Epidermal melanocyte (primary cell): ENCODE measurements at regions not wholly inside any gene's neighbourhood (a gene's known extent, or its start where the extent isn't known, plus 50 kb on each side); places are given as distances from the start of the nearest gene placed in this dataset.

Experiments
- DNase-seq: peaks from one replicate; pipeline ENCODE4 v3.0.0; 2011; ENCODE audit warnings: low spot score; ENCODE audit not compliant: insufficient read length

DNA sequence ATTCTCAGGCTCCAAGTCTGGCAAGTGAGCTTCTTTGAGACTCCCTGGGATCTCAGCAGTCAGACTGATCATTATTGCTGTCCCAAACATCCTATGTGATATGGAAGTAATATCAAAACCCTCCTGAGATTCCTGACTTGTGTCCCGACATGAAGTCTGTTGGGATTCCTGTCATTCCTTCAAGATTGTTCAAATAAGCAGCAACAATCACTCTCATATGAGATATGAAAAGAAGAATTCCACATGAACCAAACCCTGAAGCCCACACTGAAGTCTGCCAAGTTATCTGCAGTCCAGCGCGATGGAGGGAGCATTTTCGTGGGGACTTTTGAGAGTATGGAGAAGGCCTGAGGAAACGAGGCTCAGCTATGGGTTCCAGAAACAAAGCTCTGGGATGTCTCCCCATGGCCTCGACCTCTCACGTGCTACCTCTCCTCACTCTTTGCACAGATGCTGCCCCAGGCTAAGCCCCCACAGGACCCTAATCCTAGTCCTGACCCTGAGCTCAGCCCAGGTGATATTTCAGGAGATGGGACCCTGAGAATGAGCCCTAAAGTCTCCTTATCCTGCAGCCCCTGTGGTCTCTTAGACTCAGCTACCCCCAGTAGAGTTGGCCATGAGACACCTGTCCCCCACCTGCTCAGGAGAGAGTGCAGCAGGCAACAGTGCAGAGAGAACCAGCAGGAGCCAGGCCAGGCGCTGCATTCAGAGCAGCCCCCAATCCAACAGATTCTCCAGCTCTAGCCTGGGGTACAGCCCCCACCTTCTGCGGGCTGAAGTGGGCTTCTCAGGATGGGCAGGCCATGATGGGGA lies 100.2 kb downstream of the GGTLC2 start:
- DNase-seq: no peak

DNA sequence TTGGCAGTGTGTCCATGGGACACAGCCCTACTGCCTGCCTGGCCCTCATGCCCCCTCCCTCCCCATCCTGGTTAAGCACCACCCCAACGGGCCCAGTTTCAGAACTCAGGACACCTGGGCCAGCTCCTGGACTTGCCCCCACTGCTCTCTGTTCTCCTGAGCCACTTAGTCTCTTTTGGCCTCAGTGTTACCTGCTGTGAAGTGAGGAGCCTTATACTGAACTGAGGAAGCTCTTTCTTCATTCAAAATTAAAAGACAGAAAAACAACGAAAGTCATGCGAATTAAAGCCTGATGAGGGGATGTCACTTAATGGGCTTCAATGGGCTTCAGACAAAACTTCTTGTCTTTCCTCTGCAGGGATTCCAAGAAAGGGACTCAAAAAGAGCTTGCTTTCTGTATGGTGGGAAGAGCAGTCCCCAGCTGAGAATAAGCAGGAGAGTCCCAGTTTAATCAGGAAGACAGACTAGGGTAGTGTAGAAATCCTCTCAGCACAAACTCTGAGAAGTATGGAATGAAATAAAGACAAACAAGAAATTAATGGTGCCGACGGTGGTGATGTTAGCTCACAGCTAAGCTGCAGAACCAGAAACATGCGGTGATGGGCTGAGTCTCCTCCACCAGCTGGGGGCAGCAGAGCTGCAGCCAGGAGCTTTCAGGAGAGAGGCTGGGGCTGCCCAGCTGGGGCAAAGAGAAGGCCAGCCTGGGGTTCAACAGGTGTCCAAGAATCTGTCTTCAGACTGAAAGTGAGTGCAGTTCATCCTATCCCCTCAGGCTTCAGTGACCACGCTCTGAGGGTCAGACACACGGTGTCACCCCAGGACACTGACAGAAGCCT lies 101.0 kb downstream of the GGTLC2 start:
- no peak for DNase-seq

GRCh38 chr22:22746061-22746962 lies 101.9 kb downstream of the GGTLC2 start:
- DNase-seq: no peak

DNA sequence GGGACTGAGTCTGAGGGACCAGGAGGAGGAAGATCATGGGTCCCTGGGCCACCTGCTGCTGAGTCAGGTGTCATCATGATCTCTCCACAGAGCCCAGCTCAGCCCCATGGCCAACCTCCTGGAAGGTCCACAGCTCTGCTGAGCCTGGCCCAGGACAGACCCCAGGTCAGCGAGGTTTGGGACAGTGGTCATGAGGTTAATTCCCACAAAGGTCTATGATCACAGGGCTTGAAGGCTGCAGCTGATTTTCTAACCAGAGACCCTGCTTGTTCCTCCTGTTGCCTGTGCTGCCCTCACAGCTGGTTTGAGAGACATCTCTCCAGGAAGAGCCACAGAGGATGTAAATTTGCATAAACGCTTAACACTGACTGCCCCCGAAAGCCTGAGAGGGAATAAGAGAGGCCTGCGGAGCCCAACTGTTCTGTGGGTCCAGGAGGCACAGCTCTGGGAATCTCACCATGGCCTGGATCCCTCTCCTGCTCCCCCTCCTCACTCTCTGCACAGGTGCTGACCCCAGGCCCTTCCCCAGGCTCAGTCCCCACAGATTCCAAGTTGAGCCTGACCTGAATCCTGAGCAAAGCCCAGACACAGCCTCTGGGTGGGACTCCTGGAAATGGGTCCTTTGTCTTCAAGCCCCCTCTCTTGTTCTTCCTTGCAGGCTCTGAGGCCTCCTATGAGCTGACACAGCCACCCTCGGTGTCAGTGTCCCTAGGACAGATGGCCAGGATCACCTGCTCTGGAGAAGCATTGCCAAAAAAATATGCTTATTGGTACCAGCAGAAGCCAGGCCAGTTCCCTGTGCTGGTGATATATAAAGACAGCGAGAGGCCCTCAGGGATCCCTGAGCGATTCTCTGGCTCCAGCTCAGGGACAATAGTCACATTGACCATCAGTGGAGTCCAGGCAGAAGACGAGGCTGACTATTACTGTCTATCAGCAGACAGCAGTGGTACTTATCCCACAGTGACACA lies 102.8 kb downstream of the GGTLC2 start:
- no peak for DNase-seq

GRCh38 chr22:22748297-22748743 lies 103.9 kb downstream of the GGTLC2 start:
- peak; percentile 37 for DNase-seq

GRCh38 chr22:22748756-22749155 lies 104.3 kb downstream of the GGTLC2 start:
- DNase-seq: no peak

DNA sequence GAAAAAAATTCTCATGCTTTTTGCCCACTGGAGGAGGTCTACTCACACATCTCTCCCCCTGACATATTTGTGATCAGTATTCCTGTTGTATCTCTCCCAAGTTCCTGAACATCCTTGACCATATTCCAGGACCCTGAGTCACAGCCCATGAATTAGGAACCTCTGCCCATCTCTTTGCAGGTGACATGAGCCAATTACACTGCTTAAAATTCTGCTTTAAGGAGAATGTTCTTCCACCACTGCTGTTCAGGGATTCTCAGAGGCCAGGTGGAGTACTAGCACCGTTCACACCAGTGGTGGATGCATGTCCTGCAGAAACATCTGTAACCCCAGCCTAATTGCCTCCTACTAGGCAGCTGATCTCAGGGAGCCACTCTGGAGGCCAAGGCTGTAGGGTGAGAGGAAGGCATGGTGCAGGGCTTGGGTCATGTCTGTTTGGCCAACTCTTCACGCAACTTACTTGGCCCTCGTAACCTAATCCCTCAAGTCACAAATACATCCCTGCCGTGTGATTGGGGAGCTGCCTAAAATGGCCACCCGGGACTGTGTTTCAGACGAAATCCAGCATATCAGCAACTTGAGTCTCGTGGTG lies 104.8 kb downstream of the GGTLC2 start:
- DNase-seq: no peak

GRCh38 chr22:22750335-22751042 lies 106.1 kb downstream of the GGTLC2 start:
- DNase-seq: no peak

DNA sequence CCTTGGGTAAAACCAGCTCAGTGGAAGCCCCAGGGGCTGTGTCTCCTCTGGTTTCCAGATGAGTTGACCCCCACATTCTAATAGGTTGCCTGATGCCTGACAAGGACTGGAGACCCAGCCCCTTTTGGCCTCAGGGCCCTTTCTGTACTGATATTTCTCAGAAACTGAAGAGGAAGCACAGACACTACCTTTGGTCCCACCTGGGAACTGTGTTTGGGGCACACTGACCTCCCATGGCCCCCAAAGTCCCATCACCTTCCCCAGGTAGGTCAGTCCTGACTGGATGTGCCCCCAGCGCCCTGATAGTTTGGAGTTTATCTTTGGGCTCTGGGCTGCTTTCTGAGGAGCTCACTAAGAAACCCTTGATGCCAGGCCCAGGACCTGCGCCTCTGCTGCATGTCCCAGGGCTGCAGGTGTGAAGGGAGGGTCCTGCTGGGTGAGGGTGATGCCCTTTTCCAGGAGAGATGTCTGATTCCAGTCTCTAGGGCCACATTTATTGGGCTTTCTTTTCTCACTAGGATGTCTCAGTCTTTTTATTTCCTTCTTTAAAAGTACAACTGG lies 106.7 kb downstream of the GGTLC2 start:
- no peak for DNase-seq

DNA sequence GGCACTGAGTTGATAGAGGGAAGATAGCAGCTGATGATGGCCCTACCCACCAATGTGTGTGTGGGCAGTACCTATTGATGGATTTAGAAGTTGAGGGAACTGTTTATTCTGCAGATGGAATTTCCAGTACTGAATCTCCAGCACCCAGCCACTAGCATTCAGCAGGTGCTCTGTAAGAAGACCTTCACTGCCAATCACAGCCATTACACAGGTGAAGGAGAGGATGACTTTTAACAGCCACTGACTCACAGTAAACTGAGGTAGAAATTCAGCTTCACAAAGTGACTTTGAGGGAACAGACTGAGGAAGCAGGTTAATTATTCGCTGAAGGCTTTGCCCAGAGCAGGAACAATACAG lies 107.8 kb downstream of the GGTLC2 start:
- no peak for DNase-seq

- no peak for DNase-seq
Observed at GRCh38 chr22:22752556-22753477, 108.4 kb downstream of the GGTLC2 start.

DNA sequence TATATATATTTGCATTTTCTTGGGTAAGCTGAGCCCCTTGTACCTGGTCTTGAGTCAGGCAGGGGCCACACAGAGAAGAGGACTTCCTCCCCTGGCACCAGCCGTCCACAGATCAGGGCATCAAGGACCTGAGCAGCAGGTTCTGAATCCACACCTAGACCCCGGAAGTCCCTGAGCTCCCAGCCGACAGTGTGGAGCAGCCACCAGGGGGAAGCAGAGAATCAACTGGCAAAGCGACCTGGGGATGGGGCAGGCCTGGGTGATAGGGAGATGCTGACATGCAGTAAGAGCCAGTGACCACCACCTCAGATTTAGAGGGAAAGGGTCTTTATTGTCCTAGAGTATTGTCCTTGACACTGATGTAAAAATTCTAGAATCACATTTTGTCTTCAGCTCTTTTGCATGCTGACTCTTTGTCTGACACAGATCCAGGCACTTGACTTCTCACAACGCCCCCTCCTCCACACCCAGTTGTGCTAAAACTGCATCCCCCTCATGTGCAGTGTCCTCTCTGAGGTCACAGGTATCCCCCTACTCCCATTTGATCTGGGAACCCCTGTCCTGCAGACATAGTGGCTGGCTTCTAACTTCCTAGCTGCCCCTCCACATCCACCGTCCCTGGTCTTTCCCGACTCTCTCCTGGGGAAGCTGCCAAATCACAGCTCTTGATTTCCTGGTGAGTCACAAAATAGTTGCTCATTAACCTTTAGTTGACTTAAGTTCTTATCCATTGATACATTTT lies 109.3 kb downstream of the GGTLC2 start:
- no peak for DNase-seq

DNA sequence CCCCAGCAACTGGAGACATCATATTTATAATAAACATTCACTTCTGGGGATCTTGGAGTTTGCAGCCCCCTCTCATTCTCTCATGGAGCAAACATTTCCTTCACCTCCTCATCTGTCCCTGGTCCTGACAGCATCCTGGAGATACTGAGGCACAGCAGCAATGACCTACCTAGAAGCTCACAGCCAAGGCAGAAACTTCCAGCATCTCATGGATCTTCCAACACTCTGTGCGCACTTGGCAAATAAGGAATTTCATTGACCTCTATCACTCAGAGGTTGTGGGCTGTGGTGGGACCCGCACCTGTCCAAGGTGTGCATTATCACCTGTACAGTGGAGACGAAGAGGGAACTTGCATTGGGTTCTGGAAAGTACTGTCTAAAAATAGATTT lies 109.8 kb downstream of the GGTLC2 start:
- DNase-seq: no peak

GRCh38 chr22:22754961-22755777 lies 110.8 kb downstream of the GGTLC2 start:
- no peak for DNase-seq

- no peak for DNase-seq
Observed at GRCh38 chr22:22755778-22756100, 111.3 kb downstream of the GGTLC2 start.

DNA sequence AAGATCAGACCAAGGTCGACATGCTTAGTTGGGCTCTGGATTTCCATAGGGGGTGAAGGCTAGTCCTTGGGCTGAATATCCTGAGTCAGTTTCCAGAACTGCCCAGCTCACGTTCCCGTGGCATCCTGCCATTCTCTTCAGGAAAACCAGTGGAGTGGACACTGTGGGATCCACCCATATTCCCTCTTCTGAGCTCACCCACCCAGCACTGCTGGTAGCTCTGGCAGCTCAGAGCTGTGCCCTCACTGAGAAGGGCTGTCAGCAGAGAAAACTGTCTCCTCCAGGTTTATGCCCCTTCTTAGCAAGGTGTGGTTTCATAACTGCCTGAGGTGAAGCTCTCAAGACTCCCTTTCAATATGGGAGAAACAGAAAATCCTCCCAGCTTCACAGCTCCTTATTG lies 111.7 kb downstream of the GGTLC2 start:
- DNase-seq: no peak
